ENCODE measurements at regions not wholly inside any gene's neighbourhood (a gene's known extent, or its start where the extent isn't known, plus 50 kb on each side); places are given as distances from the start of the nearest gene placed in this dataset.

DNA sequence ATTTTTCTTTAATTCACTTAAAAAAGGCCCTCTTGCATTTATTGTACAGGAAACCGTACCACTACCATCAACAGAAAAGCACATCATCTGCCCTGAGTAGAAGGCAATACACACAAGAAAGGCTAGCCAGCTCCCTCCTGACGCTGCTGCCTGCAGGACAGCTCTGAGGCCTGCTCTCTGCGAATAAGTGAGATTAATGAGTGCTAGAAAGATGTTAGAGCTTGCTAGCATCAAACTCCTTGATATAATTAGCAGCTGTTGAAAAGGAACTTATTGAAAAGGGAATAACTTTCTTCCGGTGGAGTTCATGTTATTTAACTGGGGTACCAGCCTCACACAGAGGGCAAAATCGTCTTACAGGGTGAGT is 56.1 kb downstream of the INHBB start:
- TF ChIP-seq, protein P1, sequence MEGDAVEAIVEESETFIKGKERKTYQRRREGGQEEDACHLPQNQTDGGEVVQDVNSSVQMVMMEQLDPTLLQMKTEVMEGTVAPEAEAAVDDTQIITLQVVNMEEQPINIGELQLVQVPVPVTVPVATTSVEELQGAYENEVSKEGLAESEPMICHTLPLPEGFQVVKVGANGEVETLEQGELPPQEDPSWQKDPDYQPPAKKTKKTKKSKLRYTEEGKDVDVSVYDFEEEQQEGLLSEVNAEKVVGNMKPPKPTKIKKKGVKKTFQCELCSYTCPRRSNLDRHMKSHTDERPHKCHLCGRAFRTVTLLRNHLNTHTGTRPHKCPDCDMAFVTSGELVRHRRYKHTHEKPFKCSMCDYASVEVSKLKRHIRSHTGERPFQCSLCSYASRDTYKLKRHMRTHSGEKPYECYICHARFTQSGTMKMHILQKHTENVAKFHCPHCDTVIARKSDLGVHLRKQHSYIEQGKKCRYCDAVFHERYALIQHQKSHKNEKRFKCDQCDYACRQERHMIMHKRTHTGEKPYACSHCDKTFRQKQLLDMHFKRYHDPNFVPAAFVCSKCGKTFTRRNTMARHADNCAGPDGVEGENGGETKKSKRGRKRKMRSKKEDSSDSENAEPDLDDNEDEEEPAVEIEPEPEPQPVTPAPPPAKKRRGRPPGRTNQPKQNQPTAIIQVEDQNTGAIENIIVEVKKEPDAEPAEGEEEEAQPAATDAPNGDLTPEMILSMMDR (IDR thresholded peaks at IDR 0.05): no peak
- no peak for TF ChIP-seq POLR2A (IDR thresholded peaks at IDR 0.05)

Data from esophagus squamous epithelium (tissue), 4 donors.